Body of pancreas (tissue), 4 donors: ENCODE measurements at regions not wholly inside any gene's neighbourhood (a gene's known extent, or its start where the extent isn't known, plus 50 kb on each side); places are given as distances from the start of the nearest gene placed in this dataset.

ENCODE experiments used
- CTCF ChIP-seq, 7 experiments: fragments of 450-650 bp in 4 of 7; fragments of 200-600 bp in 3 of 7; sonication (generic) in 3 of 7; IDR thresholded peaks; one replicate each; pipeline ENCODE4 v1.5.1; 2016 to 2019; ENCODE audit warnings: antibody characterized with exemption in 7 of 7
- POLR2A ChIP-seq, 3 donors: fragments of 450-650 bp; IDR thresholded peaks; one replicate each; pipeline ENCODE4 v1.6.1; 2016; ENCODE audit warnings: antibody characterized with exemption in 3 of 3, mild to moderate bottlenecking in 2 of 3

- TF ChIP-seq POLR2A (IDR thresholded peaks at IDR 0.05) (no peak), CTCF (IDR thresholded peaks at IDR 0.05) (no peak)
Measured at GRCh38 chr12:25352083-25352918, 101.6 kb upstream of the KRAS start.
